NT2/D1 (cell line): ENCODE measurements at regions not wholly inside any gene's neighbourhood (a gene's known extent, or its start where the extent isn't known, plus 50 kb on each side); places are given as distances from the start of the nearest gene placed in this dataset.

ENCODE experiments used
- YY1 ChIP-seq: IDR thresholded peaks from 2 replicates; pipeline ENCODE4 v1.6.1; 2011; ENCODE audit not compliant: insufficient read length, insufficient read depth
- ZNF274 ChIP-seq: IDR thresholded peaks from 2 replicates; pipeline ENCODE4 v1.6.1; 2011; ENCODE audit warnings: mild to moderate bottlenecking, low read depth, low read length

GRCh38 chr5:135262364-135262763 is 136.7 kb downstream of the MACROH2A1 start:
- TF ChIP-seq ZNF274 (no peak), YY1 (no peak)
